ENCODE measurements at regions not wholly inside any gene's neighbourhood (a gene's known extent, or its start where the extent isn't known, plus 50 kb on each side); places are given as distances from the start of the nearest gene placed in this dataset.

DNA sequence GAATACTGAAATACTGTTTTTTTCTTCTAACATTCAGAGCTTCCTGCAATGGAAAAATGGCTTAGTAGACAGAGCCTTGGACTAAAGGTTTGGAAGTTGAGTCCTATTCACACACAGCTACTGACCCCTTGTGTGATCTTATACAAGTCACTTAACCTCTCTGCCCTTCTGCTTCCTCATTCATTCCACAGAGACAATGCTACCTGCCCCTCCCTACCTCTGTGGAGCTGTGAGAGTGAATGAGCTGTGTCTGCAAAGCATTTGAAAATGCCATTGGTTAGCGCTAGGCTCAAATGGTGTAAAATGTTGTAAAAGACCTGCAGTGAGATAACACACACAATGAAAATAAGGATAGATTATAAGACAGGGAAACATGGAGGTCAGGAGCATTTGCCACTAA lies 214.4 kb downstream of the BARHL2 start:
- Histone ChIP-seq H2AFZ (ENCODE audit: low read depth, low read length, poor library complexity, severe bottlenecking) (no peak overlapping the region), H3K36me3 (ENCODE audit: control insufficient read depth in 1 of 2, insufficient read depth in 2 of 2, low read length in 2 of 2) (no peaks in the 10 kb centered on the region), H3K27me3 (ENCODE audit: insufficient read depth, low read length) (peaks cover 20% of the 10 kb centered on the region), H3K4me3 (replicated peaks in 1 of 2; ENCODE audit: low read depth in 1 of 2, low read length in 2 of 2) (no peak overlapping the region), H3K4me1 (ENCODE audit: control insufficient read depth in 1 of 2, insufficient read depth in 2 of 2, low read length in 2 of 2) (no peaks in the 10 kb centered on the region), H3K9me2 (ENCODE audit: insufficient read depth) (no peaks in the 10 kb centered on the region), H3K79me2 (ENCODE audit: insufficient read depth, low read length) (no peaks in the 10 kb centered on the region), H3K4me2 (ENCODE audit: low read length) (no peak overlapping the region), H3K9me3 (ENCODE audit: control insufficient read depth in 1 of 2, insufficient read depth in 1 of 2, low read depth in 1 of 2, low read length in 2 of 2) (no peaks in the 10 kb centered on the region), H3K9ac (ENCODE audit: low read length) (no peak overlapping the region), H4K20me1 (ENCODE audit: insufficient read depth) (no peaks in the 10 kb centered on the region), H3K27ac (ENCODE audit: low read depth, low read length) (no peak overlapping the region)
- intact Hi-C loops (cut with micrococcal nuclease): no loop called here
- DNase-seq (ENCODE audit: low read depth, low spot score): no peak
- no peak for TF ChIP-seq JUND (IDR thresholded peaks at IDR 0.05)
- TF ChIP-seq, protein P1, sequence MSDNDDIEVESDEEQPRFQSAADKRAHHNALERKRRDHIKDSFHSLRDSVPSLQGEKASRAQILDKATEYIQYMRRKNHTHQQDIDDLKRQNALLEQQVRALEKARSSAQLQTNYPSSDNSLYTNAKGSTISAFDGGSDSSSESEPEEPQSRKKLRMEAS (IDR thresholded peaks at IDR 0.05): no peak
- no peak for TF ChIP-seq ZNF274 (IDR thresholded peaks at IDR 0.05; ENCODE audit: low read depth, low read length)
- TF ChIP-seq, protein P2, sequence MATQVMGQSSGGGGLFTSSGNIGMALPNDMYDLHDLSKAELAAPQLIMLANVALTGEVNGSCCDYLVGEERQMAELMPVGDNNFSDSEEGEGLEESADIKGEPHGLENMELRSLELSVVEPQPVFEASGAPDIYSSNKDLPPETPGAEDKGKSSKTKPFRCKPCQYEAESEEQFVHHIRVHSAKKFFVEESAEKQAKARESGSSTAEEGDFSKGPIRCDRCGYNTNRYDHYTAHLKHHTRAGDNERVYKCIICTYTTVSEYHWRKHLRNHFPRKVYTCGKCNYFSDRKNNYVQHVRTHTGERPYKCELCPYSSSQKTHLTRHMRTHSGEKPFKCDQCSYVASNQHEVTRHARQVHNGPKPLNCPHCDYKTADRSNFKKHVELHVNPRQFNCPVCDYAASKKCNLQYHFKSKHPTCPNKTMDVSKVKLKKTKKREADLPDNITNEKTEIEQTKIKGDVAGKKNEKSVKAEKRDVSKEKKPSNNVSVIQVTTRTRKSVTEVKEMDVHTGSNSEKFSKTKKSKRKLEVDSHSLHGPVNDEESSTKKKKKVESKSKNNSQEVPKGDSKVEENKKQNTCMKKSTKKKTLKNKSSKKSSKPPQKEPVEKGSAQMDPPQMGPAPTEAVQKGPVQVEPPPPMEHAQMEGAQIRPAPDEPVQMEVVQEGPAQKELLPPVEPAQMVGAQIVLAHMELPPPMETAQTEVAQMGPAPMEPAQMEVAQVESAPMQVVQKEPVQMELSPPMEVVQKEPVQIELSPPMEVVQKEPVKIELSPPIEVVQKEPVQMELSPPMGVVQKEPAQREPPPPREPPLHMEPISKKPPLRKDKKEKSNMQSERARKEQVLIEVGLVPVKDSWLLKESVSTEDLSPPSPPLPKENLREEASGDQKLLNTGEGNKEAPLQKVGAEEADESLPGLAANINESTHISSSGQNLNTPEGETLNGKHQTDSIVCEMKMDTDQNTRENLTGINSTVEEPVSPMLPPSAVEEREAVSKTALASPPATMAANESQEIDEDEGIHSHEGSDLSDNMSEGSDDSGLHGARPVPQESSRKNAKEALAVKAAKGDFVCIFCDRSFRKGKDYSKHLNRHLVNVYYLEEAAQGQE (IDR thresholded peaks at IDR 0.05; ENCODE audit: low read depth): no peak
- no peak for ATAC-seq
- RAD21 ChIA-PET (ENCODE audit: low non-redundant PET in 1 of 2, low total read pairs in 2 of 2, uncharacterized antibody in 2 of 2, unreplicated experiment in 2 of 2): no interaction called here
- POLR2A ChIA-PET: no interaction called here
- CTCF ChIA-PET: no interaction called here
- BruUV-seq (replicated peaks): no TSS peak

DNA sequence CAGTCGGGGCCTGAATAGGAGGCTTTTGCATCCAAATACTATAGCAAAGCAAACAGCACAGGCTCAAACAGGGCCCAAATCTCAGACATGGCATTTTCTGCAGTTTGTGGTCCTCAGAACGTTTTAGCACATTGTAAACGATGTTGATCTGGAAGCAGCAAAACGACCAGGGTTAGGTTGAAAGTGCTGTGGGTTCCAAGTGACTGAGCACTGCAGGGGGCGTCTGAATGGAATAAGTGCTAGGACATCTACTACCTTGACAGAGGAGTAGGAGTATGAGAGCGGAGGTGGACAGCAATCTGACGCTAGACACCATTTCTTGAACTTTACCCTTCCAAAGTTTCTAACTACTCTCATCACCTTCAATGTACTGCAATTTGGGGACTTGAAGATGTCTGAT lies 214.9 kb downstream of the BARHL2 start:
- peaks cover 21% of the 10 kb centered on the region for H3K27me3 ChIP-seq (ENCODE audit: insufficient read depth, low read length)
- RAD21 ChIA-PET (ENCODE audit: low non-redundant PET in 1 of 2, low total read pairs in 2 of 2, uncharacterized antibody in 2 of 2, unreplicated experiment in 2 of 2): no interaction called here
- POLR2A ChIA-PET: no interaction called here
- no peak for DNase-seq (ENCODE audit: low read depth, low spot score)
- no peaks in the 10 kb centered on the region for H3K36me3 ChIP-seq (ENCODE audit: control insufficient read depth in 1 of 2, insufficient read depth in 2 of 2, low read length in 2 of 2)
- no peak overlapping the region for H2AFZ ChIP-seq (ENCODE audit: low read depth, low read length, poor library complexity, severe bottlenecking)
- BruUV-seq (replicated peaks): no TSS peak
- H4K20me1 ChIP-seq (ENCODE audit: insufficient read depth): no peaks in the 10 kb centered on the region
- intact Hi-C loops (cut with micrococcal nuclease): no loop called here
- no peak overlapping the region for H3K9ac ChIP-seq (ENCODE audit: low read length)
- no peaks in the 10 kb centered on the region for H3K9me2 ChIP-seq (ENCODE audit: insufficient read depth)
- H3K4me2 ChIP-seq (ENCODE audit: low read length): no peak overlapping the region
- ATAC-seq: no peak
- H3K4me1 ChIP-seq (ENCODE audit: control insufficient read depth in 1 of 2, insufficient read depth in 2 of 2, low read length in 2 of 2): no peaks in the 10 kb centered on the region
- H3K4me3 ChIP-seq (replicated peaks in 1 of 2; ENCODE audit: low read depth in 1 of 2, low read length in 2 of 2): no peak overlapping the region
- H3K79me2 ChIP-seq (ENCODE audit: insufficient read depth, low read length): no peaks in the 10 kb centered on the region
- CTCF ChIA-PET: no interaction called here
- H3K27ac ChIP-seq (ENCODE audit: low read depth, low read length): no peak overlapping the region
- H3K9me3 ChIP-seq (ENCODE audit: control insufficient read depth in 1 of 2, insufficient read depth in 1 of 2, low read depth in 1 of 2, low read length in 2 of 2): no peaks in the 10 kb centered on the region
- TF ChIP-seq CBX3 (IDR thresholded peaks at IDR 0.05; ENCODE audit: low read depth) (no peak), YY1 (IDR thresholded peaks at IDR 0.05; ENCODE audit: extremely low read depth, insufficient replicate concordance, low read depth, low read length) (no peak), SRF (IDR thresholded peaks at IDR 0.05; ENCODE audit: low read depth) (no peak), EGR1 (IDR thresholded peaks at IDR 0.05; ENCODE audit: low read depth) (no peak), ZFX (IDR thresholded peaks at IDR 0.05) (no peak), POLR2AphosphoS5 (IDR thresholded peaks at IDR 0.05; ENCODE audit: low read depth, low read length) (no peak), ELF1 (IDR thresholded peaks at IDR 0.05; ENCODE audit: borderline replicate concordance, low read depth) (no peak), EZH2 (IDR thresholded peaks at IDR 0.05) (no peak), POLR2A (IDR thresholded peaks at IDR 0.05; ENCODE audit: borderline replicate concordance, extremely low read depth, insufficient read depth, insufficient read length) (no peak), JUND (IDR thresholded peaks at IDR 0.05) (no peak)
- TF ChIP-seq, protein P3, sequence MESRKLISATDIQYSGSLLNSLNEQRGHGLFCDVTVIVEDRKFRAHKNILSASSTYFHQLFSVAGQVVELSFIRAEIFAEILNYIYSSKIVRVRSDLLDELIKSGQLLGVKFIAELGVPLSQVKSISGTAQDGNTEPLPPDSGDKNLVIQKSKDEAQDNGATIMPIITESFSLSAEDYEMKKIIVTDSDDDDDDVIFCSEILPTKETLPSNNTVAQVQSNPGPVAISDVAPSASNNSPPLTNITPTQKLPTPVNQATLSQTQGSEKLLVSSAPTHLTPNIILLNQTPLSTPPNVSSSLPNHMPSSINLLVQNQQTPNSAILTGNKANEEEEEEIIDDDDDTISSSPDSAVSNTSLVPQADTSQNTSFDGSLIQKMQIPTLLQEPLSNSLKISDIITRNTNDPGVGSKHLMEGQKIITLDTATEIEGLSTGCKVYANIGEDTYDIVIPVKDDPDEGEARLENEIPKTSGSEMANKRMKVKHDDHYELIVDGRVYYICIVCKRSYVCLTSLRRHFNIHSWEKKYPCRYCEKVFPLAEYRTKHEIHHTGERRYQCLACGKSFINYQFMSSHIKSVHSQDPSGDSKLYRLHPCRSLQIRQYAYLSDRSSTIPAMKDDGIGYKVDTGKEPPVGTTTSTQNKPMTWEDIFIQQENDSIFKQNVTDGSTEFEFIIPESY (IDR thresholded peaks at IDR 0.05; ENCODE audit: extremely low read depth, insufficient replicate concordance, low read length): no peak
